ENCODE measurements at regions not wholly inside any gene's neighbourhood (a gene's known extent, or its start where the extent isn't known, plus 50 kb on each side); places are given as distances from the start of the nearest gene placed in this dataset.

DNA sequence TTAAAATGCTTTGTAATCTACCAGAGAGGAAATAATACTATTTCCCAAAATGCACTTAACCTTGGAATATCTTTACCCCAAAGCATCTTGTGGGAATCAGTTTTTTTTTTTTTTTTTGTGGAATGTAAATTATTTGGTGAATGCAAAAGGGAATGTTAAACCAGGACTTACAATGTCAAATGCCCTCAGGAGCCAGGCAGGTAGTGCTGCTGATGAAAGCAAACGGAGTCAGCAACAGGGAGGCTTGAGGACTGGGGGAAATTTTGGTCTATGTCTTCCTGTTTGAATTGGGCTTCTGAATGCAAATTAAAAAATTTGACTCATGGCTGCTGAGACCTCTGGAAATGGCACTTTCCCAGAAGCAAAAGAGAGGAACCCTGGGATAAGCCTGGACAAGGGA, 96.5 kb upstream of the NLRP1 start:
- TF ChIP-seq, protein P1, sequence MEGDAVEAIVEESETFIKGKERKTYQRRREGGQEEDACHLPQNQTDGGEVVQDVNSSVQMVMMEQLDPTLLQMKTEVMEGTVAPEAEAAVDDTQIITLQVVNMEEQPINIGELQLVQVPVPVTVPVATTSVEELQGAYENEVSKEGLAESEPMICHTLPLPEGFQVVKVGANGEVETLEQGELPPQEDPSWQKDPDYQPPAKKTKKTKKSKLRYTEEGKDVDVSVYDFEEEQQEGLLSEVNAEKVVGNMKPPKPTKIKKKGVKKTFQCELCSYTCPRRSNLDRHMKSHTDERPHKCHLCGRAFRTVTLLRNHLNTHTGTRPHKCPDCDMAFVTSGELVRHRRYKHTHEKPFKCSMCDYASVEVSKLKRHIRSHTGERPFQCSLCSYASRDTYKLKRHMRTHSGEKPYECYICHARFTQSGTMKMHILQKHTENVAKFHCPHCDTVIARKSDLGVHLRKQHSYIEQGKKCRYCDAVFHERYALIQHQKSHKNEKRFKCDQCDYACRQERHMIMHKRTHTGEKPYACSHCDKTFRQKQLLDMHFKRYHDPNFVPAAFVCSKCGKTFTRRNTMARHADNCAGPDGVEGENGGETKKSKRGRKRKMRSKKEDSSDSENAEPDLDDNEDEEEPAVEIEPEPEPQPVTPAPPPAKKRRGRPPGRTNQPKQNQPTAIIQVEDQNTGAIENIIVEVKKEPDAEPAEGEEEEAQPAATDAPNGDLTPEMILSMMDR (conservative IDR thresholded peaks at IDR 0.05; ENCODE audit: low read depth, low read length), result no peak
- TF ChIP-seq BHLHE40 (IDR thresholded peaks at IDR 0.05; ENCODE audit: low read depth, low read length), result no peak
- no peak for TF ChIP-seq CEBPB (IDR thresholded peaks at IDR 0.05; ENCODE audit: low read depth, low read length)
- TF ChIP-seq, protein P2, sequence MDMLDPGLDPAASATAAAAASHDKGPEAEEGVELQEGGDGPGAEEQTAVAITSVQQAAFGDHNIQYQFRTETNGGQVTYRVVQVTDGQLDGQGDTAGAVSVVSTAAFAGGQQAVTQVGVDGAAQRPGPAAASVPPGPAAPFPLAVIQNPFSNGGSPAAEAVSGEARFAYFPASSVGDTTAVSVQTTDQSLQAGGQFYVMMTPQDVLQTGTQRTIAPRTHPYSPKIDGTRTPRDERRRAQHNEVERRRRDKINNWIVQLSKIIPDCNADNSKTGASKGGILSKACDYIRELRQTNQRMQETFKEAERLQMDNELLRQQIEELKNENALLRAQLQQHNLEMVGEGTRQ (IDR thresholded peaks at IDR 0.05; ENCODE audit: low read depth, low read length), result no peak
- no peak for TF ChIP-seq MAZ (IDR thresholded peaks at IDR 0.05; ENCODE audit: borderline replicate concordance, low read depth, low read length)
- no peak for TF ChIP-seq CHD1 (IDR thresholded peaks at IDR 0.05; ENCODE audit: low read depth, low read length)
- no peak for TF ChIP-seq POLR2A (IDR thresholded peaks at IDR 0.05; ENCODE audit: low read depth, low read length)
- TF ChIP-seq MAFK (IDR thresholded peaks at IDR 0.05; ENCODE audit: low read depth, low read length), result no peak
- TF ChIP-seq, protein P3, sequence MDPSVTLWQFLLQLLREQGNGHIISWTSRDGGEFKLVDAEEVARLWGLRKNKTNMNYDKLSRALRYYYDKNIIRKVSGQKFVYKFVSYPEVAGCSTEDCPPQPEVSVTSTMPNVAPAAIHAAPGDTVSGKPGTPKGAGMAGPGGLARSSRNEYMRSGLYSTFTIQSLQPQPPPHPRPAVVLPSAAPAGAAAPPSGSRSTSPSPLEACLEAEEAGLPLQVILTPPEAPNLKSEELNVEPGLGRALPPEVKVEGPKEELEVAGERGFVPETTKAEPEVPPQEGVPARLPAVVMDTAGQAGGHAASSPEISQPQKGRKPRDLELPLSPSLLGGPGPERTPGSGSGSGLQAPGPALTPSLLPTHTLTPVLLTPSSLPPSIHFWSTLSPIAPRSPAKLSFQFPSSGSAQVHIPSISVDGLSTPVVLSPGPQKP (IDR thresholded peaks at IDR 0.05; ENCODE audit: borderline replicate concordance, low read depth, low read length), result no peak
- no peak for TF ChIP-seq RFX5 (IDR thresholded peaks at IDR 0.05; ENCODE audit: low read depth, low read length)
- TF ChIP-seq MXI1 (IDR thresholded peaks at IDR 0.05; ENCODE audit: borderline replicate concordance, low read depth, low read length), result no peak
- TF ChIP-seq RAD21 (IDR thresholded peaks at IDR 0.05; ENCODE audit: low read length), result no peak
- TF ChIP-seq SMC3 (IDR thresholded peaks at IDR 0.05; ENCODE audit: low read depth, low read length), result no peak
- TF ChIP-seq RCOR1 (IDR thresholded peaks at IDR 0.05; ENCODE audit: insufficient replicate concordance, low read length), result no peak
